CD4-positive, alpha-beta memory T cell (primary cell): ENCODE measurements at regions not wholly inside any gene's neighbourhood (a gene's known extent, or its start where the extent isn't known, plus 50 kb on each side); places are given as distances from the start of the nearest gene placed in this dataset.

ENCODE experiments used
- CTCF ChIA-PET: fragments of 350-600 bp; sonication (Branson Sonifier 250); formaldehyde crosslinking; loops from one replicate; lab custom pipeline; 2021; ENCODE audit warnings: inconsistent platforms; ENCODE audit not compliant: partially characterized antibody; lab: Charles Lee
- POLR2A ChIA-PET: fragments of 350-600 bp; sonication (Branson Sonifier 250); formaldehyde crosslinking; loops from one replicate; lab custom pipeline; 2021; ENCODE audit not compliant: partially characterized antibody; lab: Charles Lee
- DNase-seq, 5 donors: peaks; one replicate each; pipeline versions ENCODE4 v3.0.0 to v3.0.0-alpha.2; 2020 to 2022; ENCODE audit warnings: mixed read lengths in 1 of 5
- H3K27ac ChIP-seq: one replicate; pipeline ENCODE4 v1.7.0; 2013; ENCODE audit warnings: low read depth, low read length
- H3K27me3 ChIP-seq: 2 replicates; pipeline ENCODE4 v1.7.0; 2013; ENCODE audit warnings: mild to moderate bottlenecking, low read length, moderate library complexity; ENCODE audit not compliant: insufficient read depth
- H3K36me3 ChIP-seq: 2 replicates; pipeline ENCODE4 v1.7.0; 2013; ENCODE audit warnings: mild to moderate bottlenecking, low read length, moderate library complexity; ENCODE audit not compliant: insufficient read depth
- H3K4me1 ChIP-seq: 2 replicates; pipeline ENCODE4 v1.7.0; 2013; ENCODE audit warnings: mild to moderate bottlenecking, low read length, moderate library complexity; ENCODE audit not compliant: insufficient read depth
- H3K4me3 ChIP-seq, 2 donors: one replicate each; pipeline ENCODE4 v1.7.0; 2013; ENCODE audit warnings: low read length in 2 of 2, mild to moderate bottlenecking in 1 of 2
- H3K9me3 ChIP-seq, 2 donors: one replicate each; pipeline ENCODE4 v1.7.0; 2013; ENCODE audit warnings: low read length in 2 of 2, control low read depth in 1 of 2; ENCODE audit not compliant: control insufficient read depth in 1 of 2
- H3K27ac Mint-ChIP-seq, 7 donors: one replicate each; pipeline ENCODE4 v1.8.0; 2020 to 2021; ENCODE audit warnings: mixed read lengths in 7 of 7, mild to moderate bottlenecking in 6 of 7, inconsistent platforms in 3 of 7, moderate library complexity in 3 of 7
- H3K27me3 Mint-ChIP-seq, 2 donors: one replicate each; pipeline ENCODE4 v1.8.0; 2020 to 2021; ENCODE audit warnings: mixed read lengths in 2 of 2
- H3K36me3 Mint-ChIP-seq, 2 donors: one replicate each; pipeline ENCODE4 v1.8.0; 2020 to 2021; ENCODE audit warnings: mixed read lengths in 2 of 2, inconsistent platforms in 1 of 2, mild to moderate bottlenecking in 1 of 2
- H3K4me1 Mint-ChIP-seq, 4 donors: one replicate each; pipeline ENCODE4 v1.8.0; 2020 to 2021; ENCODE audit warnings: mixed read lengths in 4 of 4, mild to moderate bottlenecking in 1 of 4
- H3K4me3 Mint-ChIP-seq, 8 donors: one replicate each; pipeline ENCODE4 v1.8.0; 2020 to 2021; ENCODE audit warnings: mixed read lengths in 8 of 8, mild to moderate bottlenecking in 7 of 8, moderate library complexity in 6 of 8, inconsistent platforms in 3 of 8
- H3K9me3 Mint-ChIP-seq, 8 donors: one replicate each; pipeline ENCODE4 v1.8.0; 2020 to 2021; ENCODE audit warnings: mixed read lengths in 8 of 8, mild to moderate bottlenecking in 5 of 8, inconsistent platforms in 3 of 8, moderate library complexity in 1 of 8
- intact Hi-C: fragments of 100-400 bp; cut with micrococcal nuclease; formaldehyde crosslinking; loops from one replicate; pipeline ENCODE4 v1.15.1; 2023

- Mint-ChIP-seq H3K36me3 (no peaks in the 10 kb centered on the region), H3K9me3 (no peaks in the 10 kb centered on the region), H3K4me3 (no peak overlapping the region), H3K27ac (no peak overlapping the region), H3K27me3 (peaks cover 0 to 1% of the 10 kb centered on the region in 2 donors), H3K4me1 (no peaks in the 10 kb centered on the region)
- Histone ChIP-seq H3K4me1 (no peaks in the 10 kb centered on the region), H3K9me3 (no peaks in the 10 kb centered on the region), H3K27me3 (no peaks in the 10 kb centered on the region), H3K4me3 (no peak overlapping the region), H3K36me3 (no peaks in the 10 kb centered on the region), H3K27ac (no peak overlapping the region)
- ChIA-PET CTCF (no interaction called here), POLR2A (no interaction called here)
- intact Hi-C loops: no loop called here
- DNase-seq: no peak
Measured at GRCh38 chr7:113986216-113986615, 67.4 kb upstream of the PPP1R3A start.

DNA sequence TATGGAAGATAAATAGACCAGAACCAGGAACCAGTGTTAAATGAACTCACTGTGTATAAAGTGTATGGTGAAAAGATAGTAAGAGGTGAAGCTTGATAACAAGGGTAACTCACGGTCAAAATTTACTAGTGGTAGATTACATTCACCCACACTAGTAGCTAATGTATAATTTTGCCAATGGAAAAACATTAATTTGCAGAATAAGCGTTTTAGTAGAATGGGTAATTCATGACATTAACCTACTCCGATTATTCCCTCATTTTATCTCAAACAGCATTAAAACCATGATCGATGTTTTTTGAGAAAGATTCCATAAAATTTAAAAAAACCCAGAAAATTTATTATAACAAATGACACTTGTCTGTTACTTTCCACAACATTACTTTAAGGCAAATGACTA, 57.7 kb upstream of the PPP1R3A start:
- H3K27ac Mint-ChIP-seq: no peak overlapping the region
- peaks cover 0 to 3% of the 10 kb centered on the region in 2 donors for H3K27me3 Mint-ChIP-seq
- intact Hi-C loops: no loop called here
- peaks cover 0 to 3% (median 0%) of the 10 kb centered on the region in 8 donors for H3K9me3 Mint-ChIP-seq
- Histone ChIP-seq H3K27me3 (no peaks in the 10 kb centered on the region), H3K27ac (no peak overlapping the region), H3K4me1 (no peaks in the 10 kb centered on the region), H3K36me3 (no peaks in the 10 kb centered on the region), H3K9me3 (no peaks in the 10 kb centered on the region), H3K4me3 (no peak overlapping the region)
- H3K36me3 Mint-ChIP-seq: no peaks in the 10 kb centered on the region
- POLR2A ChIA-PET: no interaction called here
- no peak overlapping the region for H3K4me3 Mint-ChIP-seq
- no peak for DNase-seq
- H3K4me1 Mint-ChIP-seq: no peaks in the 10 kb centered on the region
- CTCF ChIA-PET: no interaction called here

GRCh38 chr7:113968713-113969112, 49.9 kb upstream of the PPP1R3A start:
- Mint-ChIP-seq H3K9me3 (peaks cover 0 to 2% (median 0%) of the 10 kb centered on the region in 8 donors), H3K27me3 (no peaks in the 10 kb centered on the region), H3K4me3 (no peak overlapping the region), H3K36me3 (no peaks in the 10 kb centered on the region), H3K4me1 (no peaks in the 10 kb centered on the region), H3K27ac (no peak overlapping the region)
- ChIA-PET CTCF (no interaction called here), POLR2A (no interaction called here)
- Histone ChIP-seq H3K4me1 (no peaks in the 10 kb centered on the region), H3K27me3 (no peaks in the 10 kb centered on the region), H3K9me3 (no peaks in the 10 kb centered on the region), H3K36me3 (no peaks in the 10 kb centered on the region), H3K4me3 (no peak overlapping the region), H3K27ac (no peak overlapping the region)
- intact Hi-C loops: no loop called here
- DNase-seq: no peak
